GM13977 (cell line): ENCODE measurements at regions not wholly inside any gene's neighbourhood (a gene's known extent, or its start where the extent isn't known, plus 50 kb on each side); places are given as distances from the start of the nearest gene placed in this dataset.

ENCODE experiments used
- DNase-seq: peaks from one replicate; pipeline ENCODE4 v3.0.0; 2012; ENCODE audit warnings: low spot score
- in situ Hi-C: fragments of 300-500 bp; cut with MboI; formaldehyde crosslinking; loops from one replicate; pipeline ENCODE4 v1.12.0; 2022; ENCODE audit warnings: low sequenced_read_pairs, low pct_unique_long_range_greater_than_20kb, mixed read lengths, inconsistent platforms; ENCODE audit not compliant: unreplicated experiment
- TF ChIP-seq, protein P1 (sequence below): IDR thresholded peaks from 2 replicates; pipeline ENCODE4 v1.5.1; 2012; ENCODE audit warnings: mild to moderate bottlenecking, control low read depth; ENCODE audit not compliant: insufficient read depth; ENCODE audit errors: extremely low read depth, missing control alignments

DNA sequence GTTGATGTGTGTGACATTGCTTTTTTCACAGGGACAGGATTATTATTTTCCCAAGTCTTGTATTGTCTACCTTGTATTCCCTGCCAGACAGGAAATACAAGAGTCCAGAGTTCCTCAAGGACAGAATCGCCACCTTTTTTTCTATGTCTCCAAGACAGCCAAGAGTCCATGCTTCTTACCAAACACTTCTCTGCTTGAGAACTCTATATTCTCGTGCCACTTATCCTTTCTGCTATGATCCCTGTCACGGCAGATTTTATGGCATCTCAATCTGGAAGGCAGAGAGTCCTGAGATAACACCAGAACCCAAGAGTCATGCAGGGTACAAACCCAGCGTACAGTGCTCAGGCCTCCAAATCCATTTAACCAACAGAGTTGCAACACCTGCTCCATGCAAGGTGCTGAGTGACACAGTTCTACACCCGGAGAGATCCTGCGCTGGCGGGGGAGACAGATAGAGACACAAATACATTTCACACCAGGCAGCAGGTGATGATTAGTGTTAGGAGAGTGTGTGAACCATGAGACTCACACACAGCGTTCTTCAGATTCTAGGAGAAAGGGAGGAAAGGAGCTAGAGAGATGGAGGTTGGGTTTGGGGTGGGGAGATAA lies 107.6 kb downstream of the NAV1 start:
- in situ Hi-C loops, result no loop called here
- DNase-seq, result no peak
- TF ChIP-seq, protein P1, sequence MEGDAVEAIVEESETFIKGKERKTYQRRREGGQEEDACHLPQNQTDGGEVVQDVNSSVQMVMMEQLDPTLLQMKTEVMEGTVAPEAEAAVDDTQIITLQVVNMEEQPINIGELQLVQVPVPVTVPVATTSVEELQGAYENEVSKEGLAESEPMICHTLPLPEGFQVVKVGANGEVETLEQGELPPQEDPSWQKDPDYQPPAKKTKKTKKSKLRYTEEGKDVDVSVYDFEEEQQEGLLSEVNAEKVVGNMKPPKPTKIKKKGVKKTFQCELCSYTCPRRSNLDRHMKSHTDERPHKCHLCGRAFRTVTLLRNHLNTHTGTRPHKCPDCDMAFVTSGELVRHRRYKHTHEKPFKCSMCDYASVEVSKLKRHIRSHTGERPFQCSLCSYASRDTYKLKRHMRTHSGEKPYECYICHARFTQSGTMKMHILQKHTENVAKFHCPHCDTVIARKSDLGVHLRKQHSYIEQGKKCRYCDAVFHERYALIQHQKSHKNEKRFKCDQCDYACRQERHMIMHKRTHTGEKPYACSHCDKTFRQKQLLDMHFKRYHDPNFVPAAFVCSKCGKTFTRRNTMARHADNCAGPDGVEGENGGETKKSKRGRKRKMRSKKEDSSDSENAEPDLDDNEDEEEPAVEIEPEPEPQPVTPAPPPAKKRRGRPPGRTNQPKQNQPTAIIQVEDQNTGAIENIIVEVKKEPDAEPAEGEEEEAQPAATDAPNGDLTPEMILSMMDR, result no peak

DNA sequence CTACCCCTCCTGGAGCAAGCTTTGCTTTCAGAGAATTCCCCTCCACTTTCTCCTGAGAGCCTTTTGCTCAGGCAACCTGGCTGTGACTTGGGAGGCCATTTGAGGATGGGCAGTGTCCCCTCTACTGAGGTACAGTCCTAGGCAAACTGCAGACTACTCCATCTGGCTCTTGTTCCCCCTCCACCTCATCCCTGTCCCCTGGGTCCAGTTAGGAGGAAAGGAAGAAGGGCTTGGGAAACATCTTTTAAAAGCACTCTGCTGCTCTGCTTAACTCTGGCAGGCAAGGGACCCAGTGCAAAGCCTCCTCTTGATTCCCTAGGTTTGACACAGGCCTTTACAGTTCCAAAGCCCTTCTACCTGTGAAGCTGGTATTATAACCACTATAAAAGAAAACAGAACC lies 108.2 kb downstream of the NAV1 start:
- TF ChIP-seq, protein P1, result no peak
- in situ Hi-C loops, result no loop called here
- no peak for DNase-seq

DNA sequence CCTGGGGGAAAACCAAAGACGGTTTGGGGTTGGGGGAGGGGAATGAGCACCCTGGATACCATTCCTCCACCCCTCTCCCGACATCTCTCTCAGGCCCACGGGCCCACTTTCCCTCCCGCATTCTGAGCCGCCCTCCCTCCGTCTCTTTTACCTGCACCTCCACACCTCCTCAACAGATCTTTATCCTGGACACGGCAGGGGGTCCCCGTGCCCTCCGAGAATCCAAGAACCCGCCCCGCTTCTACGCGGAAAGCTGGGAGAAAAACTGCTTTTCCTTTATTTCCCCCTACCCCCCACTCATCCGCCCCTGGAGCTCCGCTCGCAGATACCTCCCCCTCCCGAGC lies 108.8 kb downstream of the NAV1 start:
- TF ChIP-seq, protein P1, result no peak
- in situ Hi-C loops, result no loop called here
- peak; percentile 40 for DNase-seq

DNA sequence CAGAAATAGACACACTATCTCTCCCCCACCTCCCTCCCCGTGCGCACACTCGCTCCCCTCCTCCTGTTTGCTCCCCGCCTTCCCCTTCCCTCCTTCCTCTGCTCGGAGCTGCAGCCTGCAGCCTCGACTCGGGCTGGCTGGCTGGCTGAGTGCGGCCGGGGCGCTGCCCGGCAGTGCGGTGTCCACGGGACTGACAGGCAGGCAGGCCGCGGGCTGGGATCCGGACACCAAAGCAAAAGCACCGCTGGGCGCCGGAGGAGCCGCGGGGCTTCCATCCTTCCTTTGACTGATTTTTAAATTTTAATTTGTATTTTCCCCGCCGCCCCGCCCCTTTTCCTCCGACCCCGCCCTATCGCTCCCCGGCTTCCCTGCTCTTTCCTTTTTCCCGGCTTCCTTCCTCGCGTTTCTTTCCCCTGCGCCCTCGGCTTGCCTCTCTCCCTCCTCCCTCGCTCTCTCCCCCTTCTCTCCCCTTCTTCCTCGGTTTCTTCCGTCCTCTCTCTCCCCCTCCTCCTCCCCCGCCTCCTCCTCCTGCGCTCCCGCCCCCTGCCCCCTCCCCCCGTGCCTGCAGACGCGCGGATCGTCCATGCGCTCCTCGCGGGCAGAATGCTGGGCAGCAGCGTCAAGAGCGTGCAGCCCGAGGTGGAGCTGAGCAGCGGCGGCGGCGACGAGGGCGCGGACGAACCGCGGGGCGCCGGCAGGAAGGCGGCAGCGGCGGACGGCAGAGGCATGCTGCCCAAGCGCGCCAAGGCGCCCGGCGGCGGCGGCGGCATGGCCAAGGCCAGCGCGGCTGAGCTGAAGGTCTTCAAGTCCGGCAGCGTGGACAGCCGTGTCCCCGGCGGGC lies 109.4 kb downstream of the NAV1 start:
- TF ChIP-seq, protein P1, result no peak
- peak; percentile 39 for DNase-seq
- in situ Hi-C loops, result no loop called here

DNA sequence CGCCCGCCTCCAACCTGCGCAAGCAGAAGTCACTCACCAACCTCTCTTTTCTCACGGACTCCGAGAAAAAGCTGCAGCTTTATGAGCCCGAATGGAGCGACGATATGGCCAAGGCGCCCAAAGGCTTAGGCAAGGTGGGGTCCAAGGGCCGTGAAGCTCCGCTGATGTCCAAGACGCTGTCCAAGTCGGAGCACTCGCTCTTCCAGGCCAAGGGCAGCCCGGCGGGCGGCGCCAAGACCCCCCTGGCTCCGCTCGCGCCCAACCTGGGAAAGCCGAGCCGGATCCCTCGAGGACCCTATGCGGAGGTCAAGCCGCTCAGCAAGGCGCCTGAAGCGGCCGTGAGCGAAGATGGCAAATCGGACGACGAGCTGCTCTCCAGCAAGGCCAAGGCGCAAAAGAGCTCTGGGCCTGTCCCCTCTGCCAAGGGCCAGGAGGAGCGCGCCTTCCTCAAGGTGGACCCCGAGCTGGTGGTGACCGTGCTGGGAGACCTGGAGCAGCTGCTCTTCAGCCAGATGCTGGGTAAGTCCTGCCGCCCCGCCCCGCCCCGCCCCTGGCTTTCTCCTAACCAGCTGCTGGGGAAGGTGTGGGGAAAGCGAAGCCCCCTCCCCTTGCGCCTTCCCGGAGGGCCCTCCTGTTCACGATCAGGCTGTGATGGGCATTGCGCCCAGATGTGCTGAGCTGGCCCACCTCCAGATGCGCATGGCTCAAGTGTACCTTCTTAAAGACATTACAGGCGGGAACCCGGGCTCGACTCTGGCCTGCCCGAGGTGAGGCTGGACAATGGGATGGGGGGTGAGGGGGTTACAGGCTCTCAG lies 110.2 kb downstream of the NAV1 start:
- TF ChIP-seq, protein P1, result no peak
- DNase-seq, result peak; percentile 29
- in situ Hi-C loops, result no loop called here

DNA sequence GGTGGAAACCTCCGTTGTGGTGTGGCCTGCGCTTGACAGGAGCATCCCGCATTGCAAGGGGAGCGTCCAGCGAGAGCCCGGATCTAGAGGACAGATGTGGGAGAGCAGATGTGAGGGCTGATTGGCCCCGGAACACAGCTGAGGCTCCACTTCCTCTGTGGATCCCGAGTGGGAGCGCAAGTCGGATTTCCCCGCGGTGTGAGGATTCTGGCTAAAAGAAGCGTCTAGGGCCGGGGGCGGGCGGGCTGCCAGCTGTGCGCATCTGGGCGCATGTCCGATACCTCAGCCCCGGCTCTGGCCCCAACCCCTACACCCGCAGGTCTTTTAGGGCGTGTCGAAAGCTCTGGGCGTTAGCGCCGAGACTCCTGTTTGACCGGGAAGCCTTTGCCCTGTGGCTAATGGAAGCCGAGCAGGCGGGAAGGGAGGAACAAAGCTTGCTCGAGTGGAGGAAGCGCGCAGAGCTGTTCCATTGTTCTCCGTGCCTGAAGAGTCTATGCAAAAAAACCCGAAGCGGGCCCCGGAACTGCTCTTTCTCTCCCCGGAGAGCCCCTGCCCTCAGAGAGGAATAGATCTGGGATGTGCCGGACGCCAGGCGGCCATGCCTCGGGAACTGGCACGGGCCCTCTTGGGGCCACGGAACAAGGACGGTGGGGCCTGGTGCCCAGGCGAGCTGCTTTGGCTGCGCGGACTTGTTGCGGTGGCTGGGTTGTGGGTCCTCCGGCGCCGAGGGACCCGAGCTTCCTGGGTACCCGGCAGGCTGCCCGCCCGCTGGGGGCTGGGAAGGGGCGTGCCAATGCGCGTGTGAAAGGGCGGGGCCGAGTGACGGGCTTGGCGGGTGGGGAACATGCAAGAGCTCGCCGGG lies 111.1 kb downstream of the NAV1 start:
- in situ Hi-C loops, result no loop called here
- TF ChIP-seq, protein P1, result no peak
- DNase-seq, result no peak
